ENCODE measurements at regions not wholly inside any gene's neighbourhood (a gene's known extent, or its start where the extent isn't known, plus 50 kb on each side); places are given as distances from the start of the nearest gene placed in this dataset.

GRCh38 chr2:156792242-156792840 is 356.2 kb downstream of the GPD2 start:
- no peak overlapping the region for H3K9ac ChIP-seq (ENCODE audit: insufficient read depth in 1 of 2, low read length in 2 of 2)
- no peak for ATAC-seq (ENCODE audit: insufficient read depth, low FRiP score)
- DNase-seq, result no peak
- H3K4me1 ChIP-seq (ENCODE audit: control insufficient read depth in 5 of 5, insufficient read depth in 5 of 5, low read length in 5 of 5), result no peaks in the 10 kb centered on the region
- no peaks in the 10 kb centered on the region for H3K27me3 ChIP-seq (ENCODE audit: control insufficient read depth in 3 of 3, insufficient read depth in 3 of 3, low read length in 2 of 3)
- H3K9me3 ChIP-seq (ENCODE audit: control insufficient read depth in 4 of 4, insufficient read depth in 3 of 4, low read length in 3 of 4), result no peaks in the 10 kb centered on the region
- no peak for TF ChIP-seq CTCF (IDR thresholded peaks at IDR 0.05; ENCODE audit: control extremely low read depth, extremely low read depth)
- 85 to 89% methylated on average over 9 of the region's 9 CpGs for WGBS, 2 donors
- no peaks in the 10 kb centered on the region for H3K36me3 ChIP-seq (ENCODE audit: control insufficient read depth in 4 of 4, insufficient read depth in 4 of 4, low read length in 4 of 4)
- H3K27ac ChIP-seq (ENCODE audit: low read depth in 1 of 2, low read length in 1 of 2), result no peak overlapping the region
- no peak overlapping the region for H3K4me3 ChIP-seq

- H3K4me1 ChIP-seq (ENCODE audit: control insufficient read depth in 5 of 5, insufficient read depth in 5 of 5, low read length in 5 of 5), result peaks cover 0 to 11% (median 0%) of the 10 kb centered on the region in 5 donors
- peak in 2 of 3 donors; percentile 27 to 49 for DNase-seq
- peaks cover 0 to 4% (median 2%) of the 10 kb centered on the region in 3 donors for H3K27me3 ChIP-seq (ENCODE audit: control insufficient read depth in 3 of 3, insufficient read depth in 3 of 3, low read length in 2 of 3)
- 66 to 91% methylated on average over 2 of the region's 2 CpGs for WGBS, 2 donors
- H3K36me3 ChIP-seq (ENCODE audit: control insufficient read depth in 4 of 4, insufficient read depth in 4 of 4, low read length in 4 of 4), result no peaks in the 10 kb centered on the region
- no peak for TF ChIP-seq CTCF (IDR thresholded peaks at IDR 0.05; ENCODE audit: control extremely low read depth, extremely low read depth)
- H3K27ac ChIP-seq (ENCODE audit: low read depth in 1 of 2, low read length in 1 of 2), result no peak overlapping the region
- no peak overlapping the region for H3K9ac ChIP-seq (ENCODE audit: insufficient read depth in 1 of 2, low read length in 2 of 2)
- no peak overlapping the region for H3K4me3 ChIP-seq
- H3K9me3 ChIP-seq (ENCODE audit: control insufficient read depth in 4 of 4, insufficient read depth in 3 of 4, low read length in 3 of 4), result no peaks in the 10 kb centered on the region
- no peak for ATAC-seq (ENCODE audit: insufficient read depth, low FRiP score)
Measured at GRCh38 chr2:156797832-156798231, 361.7 kb downstream of the GPD2 start.

- H3K9ac ChIP-seq (ENCODE audit: insufficient read depth in 1 of 2, low read length in 2 of 2), result no peak overlapping the region
- no peak overlapping the region for H3K4me3 ChIP-seq
Measured at GRCh38 chr2:156800065-156800653, 364.0 kb downstream of the GPD2 start.

More at GRCh38 chr2:156800065-156800653, 364.0 kb downstream of the GPD2 start:
- DNase-seq (peak in 1 of 3 donors; percentile 18), ATAC-seq (ENCODE audit: insufficient read depth, low FRiP score) (no peak)
- Histone ChIP-seq H3K4me1 (ENCODE audit: control insufficient read depth in 5 of 5, insufficient read depth in 5 of 5, low read length in 5 of 5) (peaks cover 0 to 11% (median 0%) of the 10 kb centered on the region in 5 donors), H3K27ac (ENCODE audit: low read depth in 1 of 2, low read length in 1 of 2) (no peak overlapping the region), H3K36me3 (ENCODE audit: control insufficient read depth in 4 of 4, insufficient read depth in 4 of 4, low read length in 4 of 4) (no peaks in the 10 kb centered on the region), H3K27me3 (ENCODE audit: control insufficient read depth in 3 of 3, insufficient read depth in 3 of 3, low read length in 2 of 3) (peaks cover 0 to 4% (median 2%) of the 10 kb centered on the region in 3 donors), H3K9me3 (ENCODE audit: control insufficient read depth in 4 of 4, insufficient read depth in 3 of 4, low read length in 3 of 4) (no peaks in the 10 kb centered on the region)
- WGBS, 2 donors, result 45 to 60% methylated on average over 3 of the region's 3 CpGs
- TF ChIP-seq CTCF (IDR thresholded peaks at IDR 0.05; ENCODE audit: control extremely low read depth, extremely low read depth), result no peak

Data from lung (tissue), 11 donors.